NB4 (cell line): ENCODE measurements at regions not wholly inside any gene's neighbourhood (a gene's known extent, or its start where the extent isn't known, plus 50 kb on each side); places are given as distances from the start of the nearest gene placed in this dataset.

ENCODE experiments used
- MYC ChIP-seq: IDR thresholded peaks from 2 replicates; pipeline ENCODE4 v1.6.1; 2011; ENCODE audit warnings: low read depth, low read length
- POLR2A ChIP-seq: IDR thresholded peaks from 2 replicates; pipeline ENCODE4 v1.6.1; 2011; ENCODE audit warnings: mild to moderate bottlenecking; ENCODE audit not compliant: insufficient read length; ENCODE audit errors: extremely low read depth
- TF ChIP-seq, protein P1 (sequence below): IDR thresholded peaks from one replicate; pipeline ENCODE4 v1.5.1; 2012; ENCODE audit warnings: low read depth, low read length

DNA sequence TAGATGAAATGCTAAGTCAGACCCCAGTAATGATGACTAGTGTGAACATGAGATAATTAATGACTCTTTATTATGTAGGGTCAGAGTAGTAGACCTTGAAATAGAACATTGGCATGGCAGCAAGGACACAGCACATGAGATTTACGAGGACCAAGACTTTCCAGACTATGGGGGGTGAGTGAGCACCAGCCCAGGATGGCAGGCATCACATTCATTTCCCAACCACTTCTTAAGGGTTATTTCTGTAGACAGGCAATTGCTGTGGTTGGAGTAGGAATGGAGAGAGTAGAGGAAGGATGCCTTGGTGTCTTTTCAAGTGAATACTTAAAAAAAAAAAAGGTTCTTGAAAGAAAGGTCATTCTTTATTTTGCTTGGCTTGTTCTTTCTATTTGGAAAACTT is 189.4 kb upstream of the DYRK2 start:
- TF ChIP-seq POLR2A (no peak), MYC (no peak)
- TF ChIP-seq, protein P1, sequence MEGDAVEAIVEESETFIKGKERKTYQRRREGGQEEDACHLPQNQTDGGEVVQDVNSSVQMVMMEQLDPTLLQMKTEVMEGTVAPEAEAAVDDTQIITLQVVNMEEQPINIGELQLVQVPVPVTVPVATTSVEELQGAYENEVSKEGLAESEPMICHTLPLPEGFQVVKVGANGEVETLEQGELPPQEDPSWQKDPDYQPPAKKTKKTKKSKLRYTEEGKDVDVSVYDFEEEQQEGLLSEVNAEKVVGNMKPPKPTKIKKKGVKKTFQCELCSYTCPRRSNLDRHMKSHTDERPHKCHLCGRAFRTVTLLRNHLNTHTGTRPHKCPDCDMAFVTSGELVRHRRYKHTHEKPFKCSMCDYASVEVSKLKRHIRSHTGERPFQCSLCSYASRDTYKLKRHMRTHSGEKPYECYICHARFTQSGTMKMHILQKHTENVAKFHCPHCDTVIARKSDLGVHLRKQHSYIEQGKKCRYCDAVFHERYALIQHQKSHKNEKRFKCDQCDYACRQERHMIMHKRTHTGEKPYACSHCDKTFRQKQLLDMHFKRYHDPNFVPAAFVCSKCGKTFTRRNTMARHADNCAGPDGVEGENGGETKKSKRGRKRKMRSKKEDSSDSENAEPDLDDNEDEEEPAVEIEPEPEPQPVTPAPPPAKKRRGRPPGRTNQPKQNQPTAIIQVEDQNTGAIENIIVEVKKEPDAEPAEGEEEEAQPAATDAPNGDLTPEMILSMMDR, result no peak
